Fibroblast of mammary gland (primary cell): ENCODE measurements at regions not wholly inside any gene's neighbourhood (a gene's known extent, or its start where the extent isn't known, plus 50 kb on each side); places are given as distances from the start of the nearest gene placed in this dataset.
A peak's percentile ranks its signal among the peaks of the same experiment; 100 is the strongest.

Experiments
- DNase-seq: peaks from one replicate; pipeline ENCODE4 v3.0.0-alpha.2; 2010; ENCODE audit warnings: low read depth
- H3K4me3 ChIP-seq: 2 replicates; pipeline ENCODE4 v1.5.1; 2011; ENCODE audit warnings: low read depth, mild to moderate bottlenecking, low read length, moderate library complexity; ENCODE audit not compliant: control insufficient read depth
- CTCF ChIP-seq: conservative IDR thresholded peaks from 2 replicates; pipeline ENCODE4 v1.5.1; 2011; ENCODE audit warnings: low read depth, low read length, inconsistent platforms; ENCODE audit not compliant: control insufficient read depth, insufficient read depth

DNA sequence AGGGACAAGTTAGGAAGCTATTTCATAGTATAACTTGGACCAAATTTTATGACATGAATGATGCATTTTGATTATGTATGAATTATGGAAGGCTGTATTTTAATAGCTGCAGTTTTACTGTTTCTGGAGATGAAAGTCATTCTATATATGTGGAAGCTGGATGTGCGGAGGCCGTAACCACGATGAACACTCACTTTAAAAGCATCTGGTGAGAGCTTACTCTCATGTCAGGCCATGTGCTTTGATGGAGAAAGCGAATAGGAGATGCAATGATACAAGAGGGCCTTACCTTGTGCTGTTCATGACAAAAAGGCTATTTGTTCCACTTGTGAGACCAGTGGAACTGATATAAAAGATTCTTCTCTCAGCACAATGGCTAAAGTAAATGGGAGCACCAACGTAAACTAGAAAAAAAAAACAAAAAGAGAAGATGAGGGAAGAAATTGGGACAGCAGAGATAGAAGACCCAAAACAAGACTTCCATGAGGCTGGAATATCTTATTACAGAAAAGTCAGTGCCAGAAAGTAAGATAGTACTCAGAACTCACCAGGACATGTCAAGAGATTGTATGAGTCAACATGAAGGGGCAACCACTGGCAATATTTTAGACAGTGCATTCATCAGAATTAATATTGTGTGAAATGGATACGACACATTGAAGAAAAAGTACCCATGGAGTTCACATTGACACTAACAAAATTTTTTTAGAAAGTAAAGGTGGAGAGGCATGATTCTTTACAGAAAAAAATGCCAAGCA is 63.3 kb upstream of the GAB1 start:
- no peak for TF ChIP-seq CTCF
- no peak for DNase-seq
- no peak overlapping the region for H3K4me3 ChIP-seq

DNA sequence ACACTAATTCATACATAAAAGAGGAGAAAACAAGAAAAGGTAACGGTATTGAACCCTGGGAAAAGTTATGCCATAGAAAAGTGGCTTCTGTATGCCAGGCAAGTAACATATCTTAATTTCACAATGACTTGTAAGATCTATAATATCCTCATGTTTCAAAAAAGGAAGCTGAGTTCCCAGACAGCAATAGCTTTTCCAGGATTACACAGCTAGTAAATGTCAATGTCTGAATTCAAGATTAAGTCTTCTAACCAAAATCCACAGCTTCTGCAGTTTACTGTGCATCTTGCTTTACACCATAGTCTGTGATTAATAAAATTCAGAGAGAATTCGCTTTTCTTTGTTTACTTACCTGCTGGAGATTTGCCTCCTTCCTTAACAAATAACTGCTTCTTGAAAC is 55.8 kb upstream of the GAB1 start:
- no peak for DNase-seq
- TF ChIP-seq CTCF = no peak
- H3K4me3 ChIP-seq = no peak overlapping the region

GRCh38 chr4:143281507-143282190 is 55.0 kb upstream of the GAB1 start:
- H3K4me3 ChIP-seq = no peak overlapping the region
- peak; percentile 22 for DNase-seq
- no peak for TF ChIP-seq CTCF

- H3K4me3 ChIP-seq = no peak overlapping the region
- no peak for TF ChIP-seq CTCF
- DNase-seq = peak; percentile 57
Observed at GRCh38 chr4:143282211-143282707, 54.4 kb upstream of the GAB1 start.

- peak; percentile 19 for DNase-seq
- no peak overlapping the region for H3K4me3 ChIP-seq
- TF ChIP-seq CTCF = no peak
Observed at GRCh38 chr4:143285696-143286437, 50.8 kb upstream of the GAB1 start.

GRCh38 chr4:143286701-143287571 is 49.7 kb upstream of the GAB1 start:
- no peak for TF ChIP-seq CTCF
- no peak overlapping the region for H3K4me3 ChIP-seq
- DNase-seq = peak; percentile 75
